NCI-H2081 treated with DMSO at 0.1 percent for 48 hours (cell line): ENCODE measurements at regions not wholly inside any gene's neighbourhood (a gene's known extent, or its start where the extent isn't known, plus 50 kb on each side); places are given as distances from the start of the nearest gene placed in this dataset.

Experiments used
- DNase-seq: peaks from one replicate; lab custom pipeline; 2025; lab: John Stamatoyannopoulos, UW

DNA sequence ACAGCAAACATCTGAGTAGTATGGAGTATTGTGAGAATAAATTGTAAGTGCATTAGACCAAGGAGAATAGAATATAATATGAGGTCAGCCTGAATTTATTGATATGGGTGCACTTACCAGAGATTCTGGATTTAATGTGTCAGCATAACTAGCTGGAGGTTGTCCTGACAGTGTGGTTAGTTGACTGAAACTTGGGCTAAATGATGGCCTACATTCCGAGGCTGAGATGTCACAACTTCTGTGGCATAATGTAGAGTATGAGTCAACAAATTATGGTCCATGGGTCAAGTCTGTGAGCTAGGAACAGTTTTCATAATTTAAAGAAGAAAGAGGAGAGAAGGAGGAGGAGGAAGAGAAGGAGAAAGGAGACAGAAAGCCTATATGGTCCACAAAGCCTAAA, 127.6 kb downstream of the QPCT start:
- no peak for DNase-seq

DNA sequence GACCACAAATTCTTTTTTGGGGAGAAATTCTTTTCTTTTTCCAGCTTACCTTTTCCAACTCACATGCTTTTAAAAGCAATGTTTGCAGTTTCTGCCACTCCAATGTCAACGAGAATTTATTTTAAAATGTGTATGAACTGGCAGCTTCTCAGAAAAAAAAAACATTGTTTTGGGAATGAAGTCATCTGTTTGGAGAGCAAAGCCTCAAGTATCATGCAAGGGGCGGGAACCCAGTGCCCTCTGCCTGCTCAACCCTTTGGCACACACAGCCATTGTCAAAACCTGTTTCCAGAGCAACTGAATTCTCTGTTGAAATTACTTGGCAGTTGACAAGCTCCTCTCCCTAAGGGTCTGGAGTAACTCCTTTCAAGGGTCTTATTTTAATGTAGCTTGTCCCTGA, 128.5 kb downstream of the QPCT start:
- DNase-seq = peak; percentile 32

DNA sequence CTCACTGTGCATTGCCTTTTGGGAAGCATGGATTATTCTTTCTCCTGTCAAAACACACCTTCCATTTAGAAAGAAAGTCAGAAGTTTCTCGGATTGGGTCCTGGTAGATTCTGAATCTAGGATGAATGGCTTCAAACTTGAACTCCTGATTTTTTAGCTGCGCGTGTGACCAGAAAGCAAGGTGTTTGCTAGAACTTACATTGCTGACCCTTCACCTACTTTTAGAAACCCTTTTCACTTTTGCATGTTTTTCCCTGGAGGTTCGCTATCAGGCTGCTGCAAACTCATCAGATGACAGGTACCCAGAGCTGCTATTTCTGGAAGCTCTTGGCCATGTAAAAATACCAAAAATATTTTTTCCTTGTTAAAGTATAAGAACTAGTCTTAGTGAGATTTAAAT, 132.0 kb downstream of the QPCT start:
- DNase-seq = no peak

DNA sequence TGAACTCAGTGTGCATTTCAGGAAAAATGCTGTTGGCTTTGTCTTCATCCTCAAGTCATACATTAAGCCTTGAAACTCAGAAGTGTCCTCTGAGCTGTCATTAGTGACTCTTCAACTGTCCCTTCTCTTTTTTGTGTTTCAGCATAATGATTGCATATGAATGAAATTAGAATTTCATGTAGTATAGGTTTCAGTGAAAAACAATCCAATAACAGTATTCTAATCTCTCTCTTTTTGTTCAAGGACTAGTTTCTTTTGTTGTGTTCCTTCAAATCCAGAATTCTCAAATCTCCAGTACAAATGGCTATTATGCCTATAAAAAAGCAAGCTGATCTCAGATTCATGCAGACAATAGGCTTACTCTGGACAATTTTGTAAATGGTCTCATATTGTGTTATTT, 133.5 kb downstream of the QPCT start:
- DNase-seq = no peak

DNA sequence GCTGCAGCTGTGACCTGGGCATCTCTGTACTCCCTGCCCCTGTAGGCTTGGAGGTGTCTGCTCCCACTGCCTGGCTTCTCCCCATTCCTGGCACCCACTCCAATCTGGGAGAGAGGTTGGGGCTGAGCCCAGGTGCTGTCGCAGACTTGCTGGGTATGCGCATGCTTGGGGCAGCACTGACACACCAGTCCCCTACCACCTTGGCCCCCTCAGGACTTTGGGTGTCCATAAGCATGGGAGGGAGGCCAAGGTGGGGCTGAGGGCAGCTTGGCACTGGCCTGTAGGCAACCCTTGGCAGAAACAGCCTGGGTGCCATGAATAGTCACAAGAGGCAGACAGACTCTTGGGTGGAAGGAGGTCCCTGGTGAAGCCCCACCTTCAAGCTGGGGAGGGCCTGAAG, 136.8 kb downstream of the QPCT start:
- no peak for DNase-seq

DNA sequence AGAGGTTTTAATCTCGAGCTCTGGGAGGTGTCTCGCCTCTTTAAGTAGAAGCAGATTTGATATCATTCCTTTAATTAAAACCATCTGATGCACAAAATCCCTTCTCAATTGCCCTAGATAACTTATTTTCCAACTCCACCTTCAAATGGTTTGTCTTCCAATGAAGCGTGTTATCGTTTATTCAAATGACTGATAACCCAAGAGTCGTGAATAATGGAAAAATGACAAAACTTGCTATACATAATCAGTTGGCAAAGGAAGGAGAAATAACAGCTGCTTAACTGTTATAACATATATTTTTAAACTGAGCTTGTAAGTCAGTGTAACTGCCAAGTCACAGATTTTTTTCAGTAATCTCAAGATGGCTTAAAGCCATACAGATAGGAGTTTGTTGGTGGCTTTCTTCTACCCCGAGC, 144.6 kb downstream of the QPCT start:
- DNase-seq = no peak

DNA sequence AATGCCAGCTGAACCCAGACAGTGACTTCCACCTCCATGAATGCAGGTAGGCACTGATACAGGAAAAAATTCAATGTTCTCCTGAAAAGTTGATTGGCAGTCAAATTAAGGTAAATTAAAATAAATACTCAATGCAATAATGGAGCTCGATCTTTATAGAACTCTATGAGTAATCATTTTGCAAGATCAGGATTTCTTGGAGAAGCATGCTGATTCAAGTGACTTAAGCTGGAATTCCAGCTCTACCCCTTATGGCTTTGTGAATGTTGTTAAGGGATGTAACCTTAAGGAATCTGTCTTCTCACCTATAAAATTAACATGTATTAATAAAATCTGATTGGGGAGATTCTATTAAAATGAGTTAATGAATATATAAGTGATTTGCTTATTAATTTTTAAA, 145.1 kb downstream of the QPCT start:
- DNase-seq = no peak

DNA sequence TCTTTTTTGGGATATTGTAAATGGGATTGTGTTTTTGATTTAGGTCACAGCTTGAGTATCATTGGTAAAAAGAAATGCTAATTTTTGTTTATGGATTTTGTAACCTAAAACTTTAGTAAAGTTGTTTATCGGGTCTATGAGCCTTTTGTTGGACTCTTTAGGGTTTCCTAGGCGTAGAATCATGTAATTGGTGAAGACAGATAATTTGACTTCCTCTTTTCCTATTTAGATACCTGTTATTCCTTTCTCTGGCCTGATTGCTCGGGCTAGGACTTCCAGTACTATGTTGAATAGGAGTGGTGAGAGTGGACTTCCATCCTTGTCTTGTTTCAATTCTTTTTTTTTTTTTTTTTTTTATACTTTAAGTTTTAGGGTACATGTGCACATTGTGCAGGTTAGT, 149.0 kb downstream of the QPCT start:
- no peak for DNase-seq

DNA sequence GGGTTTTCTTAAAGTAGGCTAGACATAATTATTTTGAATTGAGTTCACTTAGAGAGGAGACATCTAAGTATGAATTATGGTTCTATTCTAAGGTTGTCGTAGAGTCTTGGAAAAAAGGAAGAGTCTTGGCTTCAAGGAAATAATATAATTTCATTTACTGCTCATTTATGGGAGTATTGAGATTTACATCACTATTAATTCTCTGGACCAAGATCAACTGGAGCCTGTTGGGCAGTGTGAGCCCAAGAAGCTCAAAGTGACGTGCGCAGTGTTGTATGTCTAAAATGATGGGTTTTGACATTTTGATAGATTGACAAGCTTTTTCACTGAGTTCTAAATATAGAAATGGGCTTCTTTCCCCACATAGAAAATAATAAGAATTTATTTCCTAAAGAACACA, 154.7 kb downstream of the QPCT start:
- no peak for DNase-seq

DNA sequence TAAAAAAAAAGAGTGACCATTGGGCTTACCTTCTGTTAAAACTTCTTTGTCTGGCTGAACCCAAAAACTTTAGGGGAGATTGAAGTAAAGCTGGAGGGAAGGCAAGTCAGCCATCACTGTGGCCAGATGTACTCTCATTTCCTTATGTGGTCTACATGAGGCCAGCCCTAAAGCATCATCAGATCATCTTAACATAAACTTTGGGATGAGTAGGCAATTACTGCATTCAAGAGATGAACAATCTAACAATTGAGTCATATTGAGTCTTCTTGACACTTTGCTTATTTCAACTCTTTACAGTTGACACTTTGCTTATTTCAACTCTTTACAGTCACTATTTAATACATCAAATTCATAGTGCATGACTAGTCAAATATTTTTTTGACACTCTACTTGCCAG, 155.6 kb downstream of the QPCT start:
- no peak for DNase-seq

DNA sequence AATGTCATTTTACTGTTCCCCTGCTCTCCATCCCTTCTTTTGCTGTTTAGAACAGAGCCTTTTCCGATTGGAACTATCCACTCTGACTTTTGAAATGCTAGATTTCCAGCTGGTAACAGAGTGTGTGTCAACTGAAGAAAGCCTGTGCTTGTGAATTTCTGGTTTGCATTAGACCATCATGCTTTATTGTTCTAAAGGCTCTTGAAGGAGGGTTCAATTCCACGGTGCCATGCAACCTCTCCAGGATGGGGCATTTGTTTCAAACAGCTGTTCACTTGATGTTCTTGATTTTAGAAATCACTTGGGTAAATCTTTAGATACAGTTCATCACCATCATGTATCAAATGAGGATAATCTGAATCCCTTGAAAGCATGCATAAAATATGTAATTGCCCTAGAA, 156.7 kb downstream of the QPCT start:
- DNase-seq = no peak

DNA sequence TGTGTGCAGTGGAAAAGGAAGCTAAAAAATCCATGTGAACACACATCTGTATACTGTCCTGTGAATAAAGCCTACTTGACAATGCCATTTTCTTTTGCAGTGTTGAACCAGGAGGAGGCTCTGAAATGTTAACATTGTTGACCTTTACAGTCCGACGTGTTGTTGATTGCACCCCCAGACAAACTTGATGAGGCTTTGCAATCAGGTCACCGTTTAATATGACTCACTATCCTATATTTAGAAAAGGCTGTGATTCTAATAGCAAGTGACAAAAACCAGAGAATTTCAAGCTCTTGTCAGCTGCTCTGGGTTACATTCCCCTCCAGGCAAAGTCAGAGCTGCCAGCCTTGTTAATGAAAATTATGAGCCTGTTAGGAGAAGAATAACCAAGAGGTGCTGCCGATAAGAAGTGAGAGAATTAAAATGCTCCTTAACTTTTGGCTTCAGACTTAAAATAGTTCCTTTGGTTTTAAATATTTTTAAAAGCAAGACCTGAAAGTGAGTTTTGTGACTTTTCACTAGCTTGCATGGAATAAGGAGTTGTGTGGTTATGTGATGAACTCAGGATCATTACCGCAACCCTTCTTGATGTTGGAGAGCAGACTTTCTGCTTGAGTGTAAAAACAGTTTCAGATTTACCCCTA, 162.1 kb downstream of the QPCT start:
- DNase-seq = no peak

DNA sequence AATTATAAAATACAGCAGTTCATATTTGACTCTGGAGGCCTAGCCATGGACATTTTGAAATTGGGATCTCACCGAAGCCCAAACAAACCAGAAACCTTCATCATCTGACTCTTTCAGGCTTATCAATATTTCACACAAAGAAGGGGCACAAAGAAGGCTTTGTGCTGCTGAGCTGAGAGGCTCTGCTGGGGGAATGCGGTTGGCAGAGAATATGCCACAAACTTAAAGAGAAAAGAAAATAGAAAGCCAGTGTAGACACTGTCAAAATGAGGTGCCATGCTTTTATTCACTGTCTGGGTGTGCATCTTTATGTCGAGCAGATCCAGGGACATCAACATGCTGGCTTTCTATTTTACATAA, 162.6 kb downstream of the QPCT start:
- no peak for DNase-seq

DNA sequence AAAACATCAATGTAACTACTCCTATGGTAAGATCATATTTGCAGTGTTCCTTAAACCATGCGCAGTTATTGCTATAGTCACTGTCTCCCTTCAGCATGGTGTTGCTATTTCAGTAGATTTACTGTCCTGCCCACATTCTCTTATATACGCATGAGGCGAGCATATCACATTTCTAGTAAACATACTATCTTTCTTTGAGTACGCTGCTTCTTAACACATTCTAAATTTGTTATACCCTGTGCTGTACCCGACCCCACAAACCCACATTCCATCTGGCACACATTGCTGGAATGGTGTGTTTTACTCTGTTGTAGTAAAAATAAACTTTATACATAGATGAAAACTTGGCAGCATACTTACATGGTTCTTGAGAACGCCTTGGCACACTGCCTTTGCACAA, 163.3 kb downstream of the QPCT start:
- DNase-seq = no peak

DNA sequence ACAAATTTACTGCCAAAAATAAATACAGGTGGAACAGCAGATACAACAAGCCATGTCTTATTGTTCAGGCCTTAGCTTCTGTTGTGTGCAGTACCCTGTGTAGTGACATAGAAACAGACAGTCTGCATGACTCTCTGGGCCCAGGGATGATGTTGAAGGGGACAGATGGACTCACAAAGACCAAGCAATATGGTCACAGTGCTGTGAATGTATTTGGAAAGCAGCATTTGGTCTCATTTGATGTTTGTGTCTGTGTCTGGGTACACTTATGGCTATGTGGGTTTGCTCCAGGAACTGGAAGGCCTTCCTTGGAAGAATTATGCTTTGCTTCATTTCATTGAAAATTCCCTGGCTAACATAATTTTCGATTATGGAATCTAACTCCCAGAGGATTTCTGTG, 158.5 kb downstream of the CDC42EP3 start:
- DNase-seq = no peak

DNA sequence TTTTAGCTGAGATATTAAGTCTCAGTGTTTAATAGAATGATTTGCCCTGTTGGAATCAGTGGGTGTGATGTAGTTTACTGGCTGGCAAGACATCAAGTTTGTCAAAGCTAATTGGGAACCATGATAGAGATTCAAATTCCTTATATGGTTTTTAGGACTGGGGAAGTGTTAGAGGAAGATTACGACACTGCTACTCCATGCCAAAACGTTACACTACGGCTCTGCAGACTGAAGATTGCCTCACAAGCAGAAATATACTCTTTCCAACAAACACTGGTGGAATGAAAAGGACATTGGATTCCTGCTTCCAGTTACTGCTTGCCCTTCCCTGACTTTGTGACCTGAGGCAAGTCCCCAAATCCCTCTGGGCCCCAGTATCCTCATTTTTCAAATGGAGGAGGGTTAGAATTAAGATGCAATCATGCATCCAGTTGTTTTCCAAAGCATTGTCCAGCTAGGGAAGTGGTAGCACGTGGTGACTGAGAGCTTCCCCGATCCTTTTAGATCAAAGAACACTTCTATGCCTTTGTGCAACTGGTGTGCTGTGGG, 147.6 kb downstream of the CDC42EP3 start:
- no peak for DNase-seq

DNA sequence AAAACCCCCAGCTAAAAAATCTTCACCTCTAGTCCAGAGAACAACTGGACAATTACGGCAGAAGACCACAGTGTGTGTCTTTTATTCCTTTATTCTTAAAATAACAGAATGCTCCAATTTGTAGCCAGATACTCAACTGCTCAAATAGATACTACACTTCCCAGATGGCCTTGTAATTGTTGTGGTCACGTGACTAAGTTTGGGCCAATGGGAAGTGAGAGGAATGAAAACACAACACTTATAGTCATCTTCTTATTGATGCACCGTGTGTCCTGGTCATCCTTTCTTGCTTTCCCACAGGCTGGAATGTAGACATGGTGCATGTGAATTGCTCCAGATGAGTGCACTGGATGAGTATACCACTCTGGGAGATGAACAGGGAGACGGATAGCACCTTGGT, 145.1 kb downstream of the CDC42EP3 start:
- DNase-seq = no peak

DNA sequence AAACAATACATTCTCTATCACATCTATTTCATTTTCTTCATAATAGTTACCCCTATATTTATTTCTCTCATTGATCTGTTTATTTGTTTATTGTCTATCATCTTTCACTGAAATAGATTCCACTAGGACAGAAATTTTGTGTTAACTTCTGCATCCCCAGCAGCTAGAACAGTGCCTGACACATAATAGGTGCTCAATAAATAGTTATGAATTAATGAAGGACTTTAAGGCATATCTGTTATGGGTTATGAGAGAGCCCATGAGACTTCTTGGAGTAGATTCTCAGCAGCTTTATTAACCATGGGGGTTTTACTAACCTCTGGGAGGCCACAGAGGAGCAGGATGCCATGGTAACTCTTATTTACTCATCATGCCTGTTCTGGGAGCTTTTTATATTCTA, 144.6 kb downstream of the CDC42EP3 start:
- DNase-seq = no peak

DNA sequence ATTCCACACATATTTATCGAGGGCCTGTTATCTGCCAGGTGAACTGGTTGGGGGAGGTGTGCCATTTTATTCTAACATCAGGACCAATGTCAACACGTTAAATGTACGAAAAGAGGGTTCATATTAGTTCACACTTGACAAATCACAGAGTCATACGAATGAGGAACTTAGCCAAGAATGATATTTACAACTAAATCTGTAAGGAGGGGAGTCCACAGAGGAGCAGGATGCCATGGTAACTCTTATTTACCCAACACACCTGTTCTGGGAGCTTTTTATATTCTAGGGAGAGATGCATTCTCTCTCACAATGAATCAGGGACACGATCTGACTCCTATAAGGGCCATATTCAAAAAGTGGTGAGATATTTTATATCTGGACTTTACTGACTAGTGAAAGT, 144.1 kb downstream of the CDC42EP3 start:
- peak; percentile 96 for DNase-seq

DNA sequence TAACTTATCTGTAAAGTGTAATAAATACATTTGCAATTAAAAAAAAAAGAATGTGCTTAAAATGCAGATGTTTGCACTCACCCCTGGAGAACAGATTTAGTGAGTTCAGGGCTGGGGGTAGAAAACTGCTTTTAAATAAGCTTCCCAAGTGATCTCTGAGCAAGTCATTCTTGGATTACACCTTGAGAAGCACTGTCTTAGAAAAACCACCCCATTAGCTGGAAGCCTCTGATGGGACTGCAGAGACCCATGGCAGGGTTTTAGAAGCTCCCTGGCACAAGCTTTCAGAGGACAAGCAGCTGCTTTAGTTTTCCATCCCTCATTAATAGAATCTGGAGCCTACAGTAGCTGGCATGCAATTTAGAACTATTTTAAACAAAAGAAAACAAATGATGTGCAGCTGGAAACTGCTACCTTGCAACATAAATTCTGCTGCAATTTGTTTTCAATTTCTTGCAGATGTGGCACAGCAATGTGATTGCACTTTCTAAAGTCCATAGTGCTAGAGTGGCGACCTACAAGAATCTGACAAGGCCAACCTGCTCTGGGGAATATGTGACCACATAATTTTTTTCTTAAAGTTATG, 141.5 kb downstream of the CDC42EP3 start:
- no peak for DNase-seq

DNA sequence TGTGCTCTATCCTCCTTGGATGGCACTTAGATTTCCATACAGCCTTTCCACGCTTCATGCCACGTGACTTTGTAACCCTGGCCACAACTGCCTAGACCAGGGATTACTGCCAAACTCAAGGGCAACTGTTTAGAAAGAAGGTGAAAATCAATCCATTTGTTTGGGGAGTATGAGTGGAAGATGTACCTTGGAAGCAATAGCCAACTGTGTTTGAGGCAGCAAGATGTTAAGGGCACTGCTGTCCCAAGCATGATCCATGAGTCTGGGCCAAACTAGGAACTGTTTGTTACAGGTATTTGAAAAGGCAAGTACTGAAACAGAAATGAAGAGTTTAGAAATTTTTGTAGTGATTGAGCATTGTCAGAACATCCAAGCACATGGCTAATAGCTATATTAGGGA, 138.9 kb downstream of the CDC42EP3 start:
- DNase-seq = no peak

DNA sequence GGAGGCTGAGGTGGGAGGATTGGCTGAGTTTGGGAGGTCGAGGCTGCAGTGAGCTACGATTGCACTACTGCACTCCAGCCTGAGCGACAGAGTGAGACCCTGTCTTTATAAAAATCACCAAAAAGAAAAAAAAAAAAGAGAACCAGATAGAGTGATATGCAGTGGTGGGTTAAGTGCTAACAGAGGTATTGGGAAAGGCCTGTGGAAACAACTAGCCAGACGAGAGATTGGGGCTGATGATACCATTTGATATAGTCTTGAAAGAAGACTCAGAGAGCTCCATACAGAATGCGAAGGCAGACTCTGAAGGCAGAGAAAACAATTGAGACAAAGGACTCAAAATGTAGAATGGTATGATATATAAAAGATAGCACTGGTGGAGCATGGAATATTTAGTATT, 134.1 kb downstream of the CDC42EP3 start:
- DNase-seq = no peak

DNA sequence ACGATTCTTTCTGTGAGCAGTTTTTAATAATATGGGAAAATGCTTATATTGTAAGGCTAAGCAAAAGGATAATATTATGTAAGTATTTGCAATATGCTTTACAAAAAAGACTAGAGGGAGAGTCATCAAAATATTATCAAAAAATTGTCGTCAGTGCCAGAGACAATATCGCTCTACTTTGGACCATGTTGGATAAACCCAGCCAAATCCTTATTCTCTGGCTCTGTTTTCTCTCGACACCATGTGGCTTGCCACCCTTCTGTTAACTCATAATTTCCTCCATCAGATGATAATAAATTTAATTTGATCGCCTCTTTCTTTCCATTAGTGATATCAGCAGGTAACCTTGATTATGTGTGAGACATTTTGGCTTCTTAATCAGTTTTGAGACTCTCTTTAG, 129.9 kb downstream of the CDC42EP3 start:
- no peak for DNase-seq

DNA sequence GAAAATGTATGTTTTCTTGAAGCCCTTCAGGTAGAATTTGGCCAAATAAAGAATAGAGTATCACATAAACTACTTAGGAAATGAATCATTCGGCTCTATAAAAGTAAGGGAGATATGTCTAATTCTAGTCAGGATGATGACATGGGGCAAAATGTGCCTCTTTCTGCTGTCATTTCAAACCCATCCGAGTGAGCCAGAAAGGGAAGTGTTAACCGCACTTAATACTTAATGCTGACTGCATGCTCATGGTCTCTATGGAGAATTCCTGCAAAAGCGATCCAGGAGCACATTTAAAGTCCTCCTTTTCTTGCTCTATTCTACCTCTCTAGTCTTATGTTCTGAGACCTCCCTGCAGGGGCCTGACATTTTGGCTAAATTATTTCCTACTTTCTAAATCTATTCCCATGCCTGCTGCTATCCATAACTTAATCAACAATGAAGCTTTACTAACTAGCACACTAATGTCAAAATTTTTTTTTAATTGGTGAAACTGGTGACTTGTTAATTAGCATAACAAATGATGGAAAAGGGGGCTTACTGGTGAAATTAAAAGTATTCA, 127.4 kb downstream of the CDC42EP3 start:
- no peak for DNase-seq
